ENCODE measurements at regions not wholly inside any gene's neighbourhood (a gene's known extent, or its start where the extent isn't known, plus 50 kb on each side); places are given as distances from the start of the nearest gene placed in this dataset.

GRCh38 chr5:123710031-123710430, 198.1 kb downstream of the CSNK1G3 start:
- Histone ChIP-seq H3K4ac (replicated peaks; ENCODE audit: insufficient read length, low read depth, low read length) (no peak overlapping the region), H2BK20ac (ENCODE audit: low read length) (no peak overlapping the region), H3K14ac (ENCODE audit: insufficient read length) (no peak overlapping the region), H4K91ac (replicated peaks; ENCODE audit: insufficient read length, low read length) (no peak overlapping the region), H3K4me1 (replicated peaks in 1 of 4; ENCODE audit: control insufficient read depth in 3 of 4, insufficient read depth in 4 of 4, low read length in 3 of 4) (no peaks in the 10 kb centered on the region), H3K27me3 (replicated peaks in 1 of 4; ENCODE audit: control insufficient read depth in 3 of 4, extremely low read depth in 1 of 4, insufficient read depth in 3 of 4, low read length in 3 of 4) (no peaks in the 10 kb centered on the region), H3K18ac (ENCODE audit: extremely low read depth, low read length) (no peak overlapping the region), H3K23ac (ENCODE audit: insufficient read length) (no peak overlapping the region), H2BK5ac (ENCODE audit: low read depth, low read length) (no peak overlapping the region), H3K9ac (replicated peaks in 1 of 4; ENCODE audit: extremely low read depth in 1 of 4, low read depth in 3 of 4, low read length in 3 of 4) (no peak overlapping the region), H3K4me2 (ENCODE audit: insufficient read depth in 1 of 2, low read depth in 2 of 2, low read length in 2 of 2) (no peak overlapping the region), H3K27ac (ENCODE audit: low read depth, low read length) (no peak overlapping the region), H4K8ac (ENCODE audit: extremely low read depth, insufficient read depth, low read length) (no peak overlapping the region), H2BK12ac (ENCODE audit: low read depth, low read length) (no peak overlapping the region), H4K20me1 (replicated peaks in 1 of 2; ENCODE audit: control insufficient read depth in 1 of 2, insufficient read depth in 2 of 2, low read length in 2 of 2) (no peaks in the 10 kb centered on the region), H3K23me2 (ENCODE audit: low read depth, low read length) (no peaks in the 10 kb centered on the region), H2AK5ac (ENCODE audit: low read depth, low read length) (no peak overlapping the region), H3K56ac (replicated peaks; ENCODE audit: insufficient read length, low read depth, low read length) (no peak overlapping the region), H3K36me3 (ENCODE audit: control insufficient read depth in 2 of 4, insufficient read depth in 4 of 4, low read length in 3 of 4) (no peaks in the 10 kb centered on the region), H2BK120ac (replicated peaks; ENCODE audit: low read depth, low read length) (no peak overlapping the region), H3K79me2 (ENCODE audit: control insufficient read depth in 1 of 2, insufficient read depth in 2 of 2, low read length in 2 of 2) (no peaks in the 10 kb centered on the region), H4K5ac (ENCODE audit: insufficient read length, low read depth, low read length) (no peak overlapping the region), H2AFZ (ENCODE audit: low read length) (no peak overlapping the region), H2BK15ac (ENCODE audit: low read length) (no peak overlapping the region), H3K9me3 (ENCODE audit: insufficient read depth in 2 of 2, low read depth in 1 of 2, low read length in 1 of 2) (no peaks in the 10 kb centered on the region), H3K79me1 (ENCODE audit: low read depth, low read length) (no peaks in the 10 kb centered on the region), H3K4me3 (ENCODE audit: extremely low read depth in 1 of 4, insufficient read depth in 2 of 4, low read depth in 3 of 4, low read length in 4 of 4) (no peak overlapping the region)
- FAIRE-seq = no peak
- DNase-seq (ENCODE audit: low read depth in 1 of 2, low spot score in 2 of 2) = no peak
- CTCF ChIA-PET (ENCODE audit: partially characterized antibody) = interaction anchor here (0.9 kb wide), 1 partner anchor 39 kb away, joined by 3 read pairs; no protein-coding TSS in a partner anchor
- POLR2A ChIA-PET (ENCODE audit: partially characterized antibody) = no interaction called here
- 97% methylated on average over 3 of the region's 3 CpGs; no CpG with 5 or more reads in 1 of the 2 experiments for WGBS, 2 experiments (ENCODE audit: extremely low coverage in 1 of 2, insufficient coverage in 1 of 2, insufficient read length in 1 of 2, insufficient replicate concordance in 2 of 2, low coverage in 1 of 2, low lambda C conversion rate in 2 of 2, missing lambda C conversion rate in 1 of 2)
- TF ChIP-seq CHD1 (IDR thresholded peaks at IDR 0.05; ENCODE audit: low read depth, low read length) (no peak), BCL11A (IDR thresholded peaks at IDR 0.05; ENCODE audit: low read depth in 2 of 2, low read length in 2 of 2) (no peak), TAF1 (IDR thresholded peaks at IDR 0.05; ENCODE audit: low read depth, low read length) (no peak), E2F6 (IDR thresholded peaks at IDR 0.05) (no peak), CTBP2 (IDR thresholded peaks at IDR 0.05; ENCODE audit: borderline replicate concordance, insufficient read depth, insufficient read length, low read length) (no peak), GABPA (IDR thresholded peaks at IDR 0.05; ENCODE audit: borderline replicate concordance, insufficient read depth, low read length) (no peak), JUN (IDR thresholded peaks at IDR 0.05; ENCODE audit: low read depth, low read length) (no peak), NRF1 (IDR thresholded peaks at IDR 0.05; ENCODE audit: low read depth, low read length) (no peak), RNF2 (IDR thresholded peaks at IDR 0.05; ENCODE audit: borderline replicate concordance, low read depth, low read length, missing control alignments, poor library complexity, severe bottlenecking) (no peak), PHF8 (conservative IDR thresholded peaks at IDR 0.05; ENCODE audit: low read depth, low read length) (no peak), RAD21 (IDR thresholded peaks at IDR 0.05 in 1 of 2, conservative IDR thresholded peaks at IDR 0.05 in 1 of 2; ENCODE audit: low read depth in 2 of 2, low read length in 2 of 2) (no peak), SIN3A (conservative IDR thresholded peaks at IDR 0.05 in 1 of 2, IDR thresholded peaks at IDR 0.05 in 1 of 2; ENCODE audit: low read depth in 1 of 2, low read length in 2 of 2) (no peak), EP300 (IDR thresholded peaks at IDR 0.05; ENCODE audit: borderline replicate concordance in 1 of 2, low read depth in 2 of 2, low read length in 2 of 2) (no peak)

Data from H1 (cell line).